ENCODE measurements at regions not wholly inside any gene's neighbourhood (a gene's known extent, or its start where the extent isn't known, plus 50 kb on each side); places are given as distances from the start of the nearest gene placed in this dataset.

DNA sequence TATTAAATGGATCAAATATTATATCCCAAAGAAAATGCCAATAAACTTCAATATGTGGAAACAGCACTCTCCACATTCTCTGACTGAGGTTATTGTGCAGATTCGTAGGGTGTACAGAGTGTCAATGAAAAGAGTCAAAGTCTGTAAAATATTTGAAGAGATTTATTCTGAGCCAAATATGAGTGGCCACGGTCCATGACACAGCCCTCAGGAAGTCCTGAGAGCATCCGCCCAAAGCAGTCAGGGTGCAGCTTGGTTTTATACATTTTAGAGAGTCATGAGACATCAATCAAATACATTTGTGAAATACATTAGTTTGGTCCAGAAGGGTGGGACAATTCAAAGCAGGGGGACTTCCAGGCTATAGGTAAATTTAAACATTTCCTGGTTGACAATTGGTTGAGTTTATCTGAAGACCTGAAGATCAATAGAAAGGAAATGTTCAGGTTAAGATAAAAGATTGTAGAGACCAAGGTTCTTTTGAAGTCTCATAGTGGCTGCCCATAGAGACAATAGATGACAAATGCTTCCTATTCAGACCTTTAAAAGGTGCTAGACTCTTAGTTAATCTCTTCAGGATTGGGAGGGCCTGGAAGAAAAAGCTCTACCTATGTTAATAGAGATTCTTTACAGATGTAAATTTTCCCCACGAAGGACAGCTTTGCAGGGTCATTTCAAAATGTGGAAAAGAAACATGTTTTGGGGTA is 569.5 kb downstream of the MATN1 start:
- no peak for TF ChIP-seq POLR2A (IDR thresholded peaks at IDR 0.05; ENCODE audit: low read depth, low read length)
- no peak for TF ChIP-seq PAX5 (IDR thresholded peaks at IDR 0.05; ENCODE audit: insufficient read depth, low read length, severe bottlenecking)
- TF ChIP-seq TAF1 (IDR thresholded peaks at IDR 0.05; ENCODE audit: low read depth, low read length): no peak
- TF ChIP-seq POU2F2 (IDR thresholded peaks at IDR 0.05; ENCODE audit: low read depth, low read length): no peak
- no peak for TF ChIP-seq POLR2AphosphoS5 (IDR thresholded peaks at IDR 0.05; ENCODE audit: low read depth, low read length)
- no peak for TF ChIP-seq SPI1 (IDR thresholded peaks at IDR 0.05; ENCODE audit: low read depth, low read length)
- no peak for FAIRE-seq
- no peak for DNase-seq (ENCODE audit: insufficient read length, low spot score)

DNA sequence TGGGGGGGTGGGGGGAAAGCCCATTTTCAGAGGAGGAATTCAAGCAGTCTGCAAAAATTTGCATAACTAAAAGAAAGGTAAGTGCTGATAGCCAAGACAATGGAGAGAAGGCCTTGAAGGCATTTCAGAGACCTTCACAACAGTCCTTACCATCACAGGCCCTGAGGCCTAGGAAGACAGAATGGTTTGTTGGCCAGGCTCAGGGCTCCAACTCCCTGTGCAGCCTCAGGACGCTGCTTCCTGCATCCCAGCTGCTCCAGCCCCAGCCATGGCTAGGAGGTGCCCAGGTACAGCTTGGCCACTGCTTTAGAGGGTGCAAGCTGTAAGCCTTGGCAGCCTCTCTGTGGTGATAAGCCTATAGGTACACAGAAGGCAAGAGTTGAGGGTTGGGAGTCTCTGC is 571.6 kb downstream of the MATN1 start:
- DNase-seq (ENCODE audit: insufficient read length, low spot score) (no peak), FAIRE-seq (no peak)
- TF ChIP-seq PAX5 (IDR thresholded peaks at IDR 0.05; ENCODE audit: insufficient read depth, low read length, severe bottlenecking) (no peak), POU2F2 (IDR thresholded peaks at IDR 0.05; ENCODE audit: low read depth, low read length) (no peak), TAF1 (IDR thresholded peaks at IDR 0.05; ENCODE audit: low read depth, low read length) (no peak), SPI1 (IDR thresholded peaks at IDR 0.05; ENCODE audit: low read depth, low read length) (no peak), POLR2A (IDR thresholded peaks at IDR 0.05; ENCODE audit: low read depth, low read length) (no peak)

GRCh38 chr1:30151119-30151518 is 572.3 kb downstream of the MATN1 start:
- FAIRE-seq (no peak), DNase-seq (ENCODE audit: insufficient read length, low spot score) (no peak)
- TF ChIP-seq POLR2AphosphoS5 (IDR thresholded peaks at IDR 0.05; ENCODE audit: low read depth, low read length) (no peak), PAX5 (IDR thresholded peaks at IDR 0.05; ENCODE audit: insufficient read depth, low read length, severe bottlenecking) (no peak), TAF1 (IDR thresholded peaks at IDR 0.05; ENCODE audit: low read depth, low read length) (no peak), POLR2A (IDR thresholded peaks at IDR 0.05; ENCODE audit: low read depth, low read length) (no peak)

GRCh38 chr1:30149226-30149625 is 574.2 kb downstream of the MATN1 start:
- DNase-seq (ENCODE audit: insufficient read length, low spot score) (no peak), FAIRE-seq (no peak)
- TF ChIP-seq POLR2A (IDR thresholded peaks at IDR 0.05; ENCODE audit: low read depth, low read length) (no peak), POLR2AphosphoS5 (IDR thresholded peaks at IDR 0.05; ENCODE audit: low read depth, low read length) (no peak), PAX5 (IDR thresholded peaks at IDR 0.05; ENCODE audit: insufficient read depth, low read length, severe bottlenecking) (no peak), POU2F2 (IDR thresholded peaks at IDR 0.05; ENCODE audit: low read depth, low read length) (no peak), SPI1 (IDR thresholded peaks at IDR 0.05; ENCODE audit: low read depth, low read length) (no peak), TAF1 (IDR thresholded peaks at IDR 0.05; ENCODE audit: low read depth, low read length) (no peak)

DNA sequence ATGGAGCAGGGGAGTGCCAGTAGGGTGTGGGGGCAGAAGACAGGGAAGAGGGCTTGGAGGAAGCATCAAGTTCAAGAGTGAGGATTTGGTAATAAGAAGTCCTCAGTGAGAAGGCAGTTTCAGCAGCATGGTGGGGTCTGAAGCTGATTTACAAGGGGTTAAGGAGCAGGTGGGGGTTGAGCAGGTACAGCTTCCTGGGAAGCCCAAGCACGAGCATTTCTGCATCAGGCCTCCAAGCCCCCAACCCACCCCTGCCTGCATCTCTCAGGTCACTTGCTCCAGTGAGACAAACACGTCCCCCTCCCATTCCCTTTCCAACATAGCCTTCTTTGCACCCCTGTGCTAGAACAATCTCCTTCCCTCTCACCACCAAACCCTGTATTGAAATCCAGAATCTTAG is 574.7 kb downstream of the MATN1 start:
- FAIRE-seq (no peak), DNase-seq (ENCODE audit: insufficient read length, low spot score) (no peak)
- TF ChIP-seq SPI1 (IDR thresholded peaks at IDR 0.05; ENCODE audit: low read depth, low read length) (no peak), TAF1 (IDR thresholded peaks at IDR 0.05; ENCODE audit: low read depth, low read length) (no peak), POLR2A (IDR thresholded peaks at IDR 0.05; ENCODE audit: low read depth, low read length) (no peak), POU2F2 (IDR thresholded peaks at IDR 0.05; ENCODE audit: low read depth, low read length) (no peak)

DNA sequence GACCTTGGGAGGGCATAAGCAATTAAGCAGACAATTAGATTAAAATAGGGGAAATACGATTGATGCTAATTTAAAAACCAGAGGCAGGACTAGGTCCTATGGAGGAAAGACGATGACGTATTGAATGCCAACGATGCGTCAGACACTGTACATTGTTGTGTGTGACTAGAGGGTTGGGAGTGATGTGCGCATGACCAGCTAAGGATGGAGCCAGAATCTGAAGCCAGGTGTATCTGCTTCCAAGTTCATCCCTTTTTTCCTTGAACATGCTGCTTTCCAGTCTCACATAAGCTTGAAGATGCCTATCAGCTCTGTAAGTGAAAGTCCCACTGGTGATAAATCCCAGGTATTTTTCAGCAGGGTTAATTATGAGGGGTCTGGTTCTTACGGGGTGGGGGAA is 576.2 kb downstream of the MATN1 start:
- FAIRE-seq: no peak

GRCh38 chr1:30146448-30146847 is 576.9 kb downstream of the MATN1 start:
- TF ChIP-seq POLR2AphosphoS5 (IDR thresholded peaks at IDR 0.05; ENCODE audit: low read depth, low read length) (no peak), SPI1 (IDR thresholded peaks at IDR 0.05; ENCODE audit: low read depth, low read length) (no peak), POU2F2 (IDR thresholded peaks at IDR 0.05; ENCODE audit: low read depth, low read length) (no peak), TAF1 (IDR thresholded peaks at IDR 0.05; ENCODE audit: low read depth, low read length) (no peak), POLR2A (IDR thresholded peaks at IDR 0.05; ENCODE audit: low read depth, low read length) (no peak), PAX5 (IDR thresholded peaks at IDR 0.05; ENCODE audit: insufficient read depth, low read length, severe bottlenecking) (no peak)
- no peak for DNase-seq (ENCODE audit: insufficient read length, low spot score)
- FAIRE-seq: no peak

More for the DNA sequence above, 576.2 kb downstream of the MATN1 start:
- no peak for TF ChIP-seq POU2F2 (IDR thresholded peaks at IDR 0.05; ENCODE audit: low read depth, low read length)
- no peak for TF ChIP-seq TAF1 (IDR thresholded peaks at IDR 0.05; ENCODE audit: low read depth, low read length)
- TF ChIP-seq PAX5 (IDR thresholded peaks at IDR 0.05; ENCODE audit: insufficient read depth, low read length, severe bottlenecking): no peak
- no peak for TF ChIP-seq POLR2A (IDR thresholded peaks at IDR 0.05; ENCODE audit: low read depth, low read length)
- no peak for TF ChIP-seq POLR2AphosphoS5 (IDR thresholded peaks at IDR 0.05; ENCODE audit: low read depth, low read length)
- no peak for TF ChIP-seq SPI1 (IDR thresholded peaks at IDR 0.05; ENCODE audit: low read depth, low read length)
- DNase-seq (ENCODE audit: insufficient read length, low spot score): no peak

DNA sequence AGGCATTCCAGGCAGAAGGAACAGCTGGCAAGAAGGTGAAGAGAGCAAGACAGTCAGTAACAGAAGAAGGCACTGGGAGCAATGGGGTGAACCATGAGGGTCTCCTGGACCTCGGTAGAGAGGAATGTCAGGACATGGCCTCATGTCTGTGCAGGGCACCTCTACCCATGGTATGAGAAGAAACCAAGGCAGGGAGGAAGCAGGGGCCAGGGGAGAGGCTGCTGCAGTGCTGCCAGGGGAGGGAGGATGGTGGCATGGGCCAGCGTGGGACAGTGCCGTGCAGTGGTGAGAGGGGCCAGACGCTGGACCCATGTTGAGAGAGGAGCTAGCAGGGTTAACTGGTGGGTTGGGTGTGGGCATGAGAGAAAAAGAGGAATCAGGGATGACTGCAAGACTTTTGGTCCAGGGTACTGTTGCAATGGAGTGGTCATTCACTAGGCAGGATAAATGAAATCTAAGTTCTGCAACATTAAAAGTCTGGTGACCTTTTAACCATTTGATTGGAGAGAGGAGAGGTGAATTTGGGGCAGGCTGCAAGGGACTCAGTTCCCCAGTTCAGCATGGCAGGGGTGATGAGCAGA is 577.6 kb downstream of the MATN1 start:
- TF ChIP-seq POLR2AphosphoS5 (IDR thresholded peaks at IDR 0.05; ENCODE audit: low read depth, low read length) (no peak), SPI1 (IDR thresholded peaks at IDR 0.05; ENCODE audit: low read depth, low read length) (no peak), POU2F2 (IDR thresholded peaks at IDR 0.05; ENCODE audit: low read depth, low read length) (no peak), POLR2A (IDR thresholded peaks at IDR 0.05; ENCODE audit: low read depth, low read length) (no peak), TAF1 (IDR thresholded peaks at IDR 0.05; ENCODE audit: low read depth, low read length) (no peak), PAX5 (IDR thresholded peaks at IDR 0.05; ENCODE audit: insufficient read depth, low read length, severe bottlenecking) (no peak)
- FAIRE-seq: no peak
- no peak for DNase-seq (ENCODE audit: insufficient read length, low spot score)

DNA sequence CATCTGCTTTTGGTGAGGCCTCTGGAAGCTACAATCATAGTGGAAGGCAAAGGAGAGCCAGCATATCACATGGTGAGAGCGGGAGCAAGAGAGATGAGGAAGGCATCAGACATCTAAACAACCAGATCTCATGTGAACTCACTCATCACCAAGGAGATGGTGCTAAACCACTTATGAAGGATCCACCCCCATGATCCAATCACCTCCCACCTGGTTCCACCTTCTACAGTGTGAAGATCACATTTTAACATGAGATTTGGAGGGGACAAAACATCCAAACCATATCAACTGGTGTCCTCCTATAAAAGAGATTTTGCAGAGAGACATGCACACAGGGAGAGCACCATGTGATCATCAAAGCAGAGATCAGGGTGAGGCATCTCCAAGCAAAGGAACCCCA is 578.6 kb downstream of the MATN1 start:
- FAIRE-seq (no peak), DNase-seq (ENCODE audit: insufficient read length, low spot score) (no peak)
- no peak for TF ChIP-seq POLR2AphosphoS5 (IDR thresholded peaks at IDR 0.05; ENCODE audit: low read depth, low read length)
- no peak for TF ChIP-seq POLR2A (IDR thresholded peaks at IDR 0.05; ENCODE audit: low read depth, low read length)
- TF ChIP-seq POU2F2 (IDR thresholded peaks at IDR 0.05; ENCODE audit: low read depth, low read length): no peak
- TF ChIP-seq PAX5 (IDR thresholded peaks at IDR 0.05; ENCODE audit: insufficient read depth, low read length, severe bottlenecking): no peak
- no peak for TF ChIP-seq TAF1 (IDR thresholded peaks at IDR 0.05; ENCODE audit: low read depth, low read length)

DNA sequence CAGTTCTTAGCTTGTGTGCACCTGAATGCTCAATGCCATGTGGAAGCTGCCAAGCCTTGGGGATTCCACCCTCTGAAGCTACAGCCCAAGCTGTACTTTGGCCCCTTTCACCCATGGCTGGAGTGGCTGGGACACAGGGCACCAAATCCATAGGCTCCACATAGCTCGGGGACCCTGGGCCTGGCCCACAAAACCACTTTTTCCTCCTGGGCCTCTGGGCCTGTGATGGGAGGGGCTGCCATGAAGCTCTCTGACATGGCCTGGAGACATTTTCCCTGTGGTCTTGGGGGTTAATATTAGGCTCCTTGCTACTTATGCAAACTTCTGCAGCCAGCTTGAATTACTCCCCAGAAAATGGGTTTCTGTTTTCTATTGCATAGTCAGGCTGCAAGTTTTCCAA is 579.9 kb downstream of the MATN1 start:
- DNase-seq (ENCODE audit: insufficient read length, low spot score) (no peak), FAIRE-seq (no peak)
- TF ChIP-seq SPI1 (IDR thresholded peaks at IDR 0.05; ENCODE audit: low read depth, low read length) (no peak), TAF1 (IDR thresholded peaks at IDR 0.05; ENCODE audit: low read depth, low read length) (no peak), POU2F2 (IDR thresholded peaks at IDR 0.05; ENCODE audit: low read depth, low read length) (no peak), PAX5 (IDR thresholded peaks at IDR 0.05; ENCODE audit: insufficient read depth, low read length, severe bottlenecking) (no peak), POLR2A (IDR thresholded peaks at IDR 0.05; ENCODE audit: low read depth, low read length) (no peak), POLR2AphosphoS5 (IDR thresholded peaks at IDR 0.05; ENCODE audit: low read depth, low read length) (no peak)
